ENCODE measurements at regions not wholly inside any gene's neighbourhood (a gene's known extent, or its start where the extent isn't known, plus 50 kb on each side); places are given as distances from the start of the nearest gene placed in this dataset.

DNA sequence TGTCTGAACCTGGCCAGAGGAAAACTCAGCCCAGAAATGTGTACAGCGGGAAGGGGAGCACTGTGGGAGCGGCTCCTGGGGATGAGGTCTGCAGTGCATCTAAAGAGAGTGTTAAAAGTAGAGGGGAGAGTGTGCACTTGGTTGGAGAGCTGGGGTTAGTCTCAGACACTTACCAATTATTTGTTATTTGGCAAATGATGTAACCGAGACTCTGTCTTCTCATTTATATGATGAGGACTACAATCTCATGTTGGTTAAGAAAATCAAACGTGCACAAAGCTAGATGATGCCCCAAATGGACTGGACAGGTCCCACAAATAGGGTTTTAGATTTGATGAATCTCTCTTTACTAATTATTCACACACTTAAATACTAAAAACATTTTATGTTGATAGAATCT lies 962.4 kb downstream of the GATA3 start:
- Histone ChIP-seq H3K27ac (ENCODE audit: poor library complexity, severe bottlenecking) (no peak overlapping the region), H3K4me1 (ENCODE audit: insufficient read depth, poor library complexity, severe bottlenecking) (peaks cover 11% of the 10 kb centered on the region), H3K36me3 (ENCODE audit: low read depth) (no peaks in the 10 kb centered on the region), H3K9me3 (ENCODE audit: severe bottlenecking) (no peaks in the 10 kb centered on the region), H3K4me3 (ENCODE audit: severe bottlenecking) (no peak overlapping the region), H3K27me3 (ENCODE audit: insufficient read depth, poor library complexity, severe bottlenecking) (no peaks in the 10 kb centered on the region)
- TF ChIP-seq, protein P1, sequence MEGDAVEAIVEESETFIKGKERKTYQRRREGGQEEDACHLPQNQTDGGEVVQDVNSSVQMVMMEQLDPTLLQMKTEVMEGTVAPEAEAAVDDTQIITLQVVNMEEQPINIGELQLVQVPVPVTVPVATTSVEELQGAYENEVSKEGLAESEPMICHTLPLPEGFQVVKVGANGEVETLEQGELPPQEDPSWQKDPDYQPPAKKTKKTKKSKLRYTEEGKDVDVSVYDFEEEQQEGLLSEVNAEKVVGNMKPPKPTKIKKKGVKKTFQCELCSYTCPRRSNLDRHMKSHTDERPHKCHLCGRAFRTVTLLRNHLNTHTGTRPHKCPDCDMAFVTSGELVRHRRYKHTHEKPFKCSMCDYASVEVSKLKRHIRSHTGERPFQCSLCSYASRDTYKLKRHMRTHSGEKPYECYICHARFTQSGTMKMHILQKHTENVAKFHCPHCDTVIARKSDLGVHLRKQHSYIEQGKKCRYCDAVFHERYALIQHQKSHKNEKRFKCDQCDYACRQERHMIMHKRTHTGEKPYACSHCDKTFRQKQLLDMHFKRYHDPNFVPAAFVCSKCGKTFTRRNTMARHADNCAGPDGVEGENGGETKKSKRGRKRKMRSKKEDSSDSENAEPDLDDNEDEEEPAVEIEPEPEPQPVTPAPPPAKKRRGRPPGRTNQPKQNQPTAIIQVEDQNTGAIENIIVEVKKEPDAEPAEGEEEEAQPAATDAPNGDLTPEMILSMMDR (IDR thresholded peaks at IDR 0.05; ENCODE audit: poor library complexity, severe bottlenecking) = no peak
- ATAC-seq (ENCODE audit: low read depth) (no peak), DNase-seq (ENCODE audit: low spot score) (no peak)

DNA sequence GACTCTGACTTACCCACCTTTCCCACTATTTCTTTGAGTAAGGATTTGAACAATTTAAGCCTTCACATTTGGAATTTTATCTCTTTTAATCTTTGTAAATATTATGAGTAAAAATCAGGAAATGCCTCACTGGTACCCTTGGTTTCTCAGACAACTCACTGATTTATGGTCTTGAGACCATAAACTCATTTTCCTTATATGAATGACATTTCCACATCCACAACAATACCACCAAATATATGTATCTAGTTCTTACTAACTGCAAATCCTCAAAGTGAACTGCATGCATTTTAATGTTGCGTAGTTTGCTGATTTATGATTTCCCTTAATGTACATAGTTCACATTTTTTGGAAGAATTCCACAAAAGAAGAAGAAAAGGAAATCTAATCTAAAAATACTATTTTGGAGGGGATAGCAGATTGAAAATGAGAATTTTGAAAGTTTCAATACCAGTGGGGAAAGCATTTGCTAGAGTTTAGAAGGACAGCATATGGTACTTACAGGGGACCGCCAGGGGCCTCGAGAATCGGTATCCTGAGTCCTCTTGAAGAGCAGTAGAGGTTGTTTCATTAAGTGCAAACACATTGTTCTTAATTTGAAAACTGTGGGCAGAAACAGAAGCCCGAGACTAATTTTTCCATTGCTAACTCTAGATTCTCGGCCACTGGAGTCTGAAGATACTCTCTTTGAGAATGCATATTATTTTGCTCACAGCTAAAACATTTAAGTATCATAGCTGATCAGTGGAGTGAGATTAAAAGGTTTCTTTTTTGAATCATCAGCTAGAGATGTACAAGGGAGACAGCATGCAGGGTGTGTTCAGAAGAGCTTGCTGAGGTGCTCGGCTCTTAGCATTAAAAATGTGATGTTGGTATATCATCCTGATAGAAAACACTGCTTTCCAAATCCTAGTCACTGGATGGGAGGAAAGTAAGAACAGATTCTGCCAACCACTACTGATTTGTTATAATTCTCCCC lies 964.0 kb downstream of the GATA3 start:
- ATAC-seq (ENCODE audit: low read depth) (no peak), DNase-seq (ENCODE audit: low spot score) (no peak)
- no peaks in the 10 kb centered on the region for H3K27me3 ChIP-seq (ENCODE audit: insufficient read depth, poor library complexity, severe bottlenecking)
- H3K36me3 ChIP-seq (ENCODE audit: low read depth) = no peaks in the 10 kb centered on the region
- peak overlapping the region; percentile 28 for H3K27ac ChIP-seq (ENCODE audit: poor library complexity, severe bottlenecking)
- no peaks in the 10 kb centered on the region for H3K4me1 ChIP-seq (ENCODE audit: insufficient read depth, poor library complexity, severe bottlenecking)
- no peaks in the 10 kb centered on the region for H3K9me3 ChIP-seq (ENCODE audit: severe bottlenecking)
- TF ChIP-seq, protein P1 (IDR thresholded peaks at IDR 0.05; ENCODE audit: poor library complexity, severe bottlenecking) = no peak
- H3K4me3 ChIP-seq (ENCODE audit: severe bottlenecking) = no peak overlapping the region

DNA sequence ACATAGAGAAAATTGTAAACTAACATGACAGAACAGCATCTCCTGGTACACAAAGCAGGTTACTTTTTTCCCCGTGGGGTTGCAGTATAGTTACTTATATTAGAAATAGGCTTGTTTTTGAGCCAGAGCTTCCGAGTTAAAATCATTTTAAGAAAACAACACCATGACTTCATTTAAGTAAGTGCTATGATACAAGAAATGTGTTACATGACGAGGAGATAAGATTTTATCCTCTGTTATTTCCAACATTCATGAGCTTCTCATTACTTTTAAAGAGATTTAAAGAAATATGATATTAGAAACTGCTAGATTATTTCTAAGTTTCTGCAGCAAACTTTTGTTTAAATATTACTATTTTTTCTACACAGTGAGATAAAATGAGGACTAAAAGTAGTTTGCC lies 968.7 kb downstream of the GATA3 start:
- Histone ChIP-seq H3K27ac (ENCODE audit: poor library complexity, severe bottlenecking) (no peak overlapping the region), H3K4me3 (ENCODE audit: severe bottlenecking) (no peak overlapping the region), H3K9me3 (ENCODE audit: severe bottlenecking) (no peaks in the 10 kb centered on the region), H3K27me3 (ENCODE audit: insufficient read depth, poor library complexity, severe bottlenecking) (no peaks in the 10 kb centered on the region), H3K36me3 (ENCODE audit: low read depth) (no peaks in the 10 kb centered on the region), H3K4me1 (ENCODE audit: insufficient read depth, poor library complexity, severe bottlenecking) (peaks cover 13% of the 10 kb centered on the region)
- ATAC-seq (ENCODE audit: low read depth) (no peak), DNase-seq (ENCODE audit: low spot score) (no peak)
- TF ChIP-seq, protein P1 (IDR thresholded peaks at IDR 0.05; ENCODE audit: poor library complexity, severe bottlenecking) = no peak

DNA sequence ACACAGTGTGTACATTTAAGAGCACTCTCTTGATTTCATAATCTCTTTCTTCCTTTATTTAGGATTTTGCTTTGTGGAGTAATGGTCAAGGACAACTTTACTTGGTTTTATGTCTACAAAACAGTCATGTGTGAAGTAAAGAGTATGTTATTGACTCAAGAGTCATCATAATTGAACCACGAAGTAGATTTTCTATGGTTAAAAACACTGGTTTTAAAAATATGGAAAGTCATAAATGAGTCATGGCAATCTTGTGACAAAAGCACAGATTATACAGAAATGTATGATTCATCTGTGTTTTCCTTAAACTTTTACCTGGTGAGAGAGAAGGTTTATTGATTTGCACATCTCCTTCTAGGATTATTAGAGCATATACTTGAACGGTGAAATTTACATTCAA lies 969.7 kb downstream of the GATA3 start:
- peak; percentile 52; the same call in 2 of the 3 replicates for ATAC-seq (ENCODE audit: low read depth)
- H3K4me1 ChIP-seq (ENCODE audit: insufficient read depth, poor library complexity, severe bottlenecking) = peaks cover 13% of the 10 kb centered on the region
- H3K4me3 ChIP-seq (ENCODE audit: severe bottlenecking) = no peak overlapping the region
- no peaks in the 10 kb centered on the region for H3K27me3 ChIP-seq (ENCODE audit: insufficient read depth, poor library complexity, severe bottlenecking)
- TF ChIP-seq, protein P1 (IDR thresholded peaks at IDR 0.05; ENCODE audit: poor library complexity, severe bottlenecking) = no peak
- no peaks in the 10 kb centered on the region for H3K9me3 ChIP-seq (ENCODE audit: severe bottlenecking)
- no peaks in the 10 kb centered on the region for H3K36me3 ChIP-seq (ENCODE audit: low read depth)
- H3K27ac ChIP-seq (ENCODE audit: poor library complexity, severe bottlenecking) = peak overlapping the region; percentile 40
- DNase-seq (ENCODE audit: low spot score) = no peak

DNA sequence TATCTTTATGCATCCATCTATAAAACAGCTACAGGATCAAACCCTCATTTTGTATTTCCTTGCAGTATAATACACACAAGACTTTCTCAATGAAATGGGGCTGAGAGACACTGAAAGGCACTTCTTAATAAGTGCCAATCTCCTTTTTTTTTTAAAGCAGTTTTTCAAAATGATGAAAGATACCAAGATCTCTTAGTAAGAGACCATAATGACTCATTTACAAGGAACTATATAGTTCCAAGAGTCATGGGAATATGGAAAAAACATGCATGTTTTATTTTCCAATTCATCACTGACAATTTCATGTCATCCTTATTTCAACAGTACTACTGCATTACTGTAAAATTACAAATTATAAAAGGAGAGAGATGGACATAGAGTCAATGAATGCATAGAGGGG lies 973.7 kb downstream of the GATA3 start:
- Histone ChIP-seq H3K4me1 (ENCODE audit: insufficient read depth, poor library complexity, severe bottlenecking) (peaks cover 13% of the 10 kb centered on the region), H3K9me3 (ENCODE audit: severe bottlenecking) (no peaks in the 10 kb centered on the region), H3K27me3 (ENCODE audit: insufficient read depth, poor library complexity, severe bottlenecking) (no peaks in the 10 kb centered on the region), H3K27ac (ENCODE audit: poor library complexity, severe bottlenecking) (no peak overlapping the region), H3K4me3 (ENCODE audit: severe bottlenecking) (no peak overlapping the region), H3K36me3 (ENCODE audit: low read depth) (no peaks in the 10 kb centered on the region)
- TF ChIP-seq, protein P1 (IDR thresholded peaks at IDR 0.05; ENCODE audit: poor library complexity, severe bottlenecking) = no peak
- DNase-seq (ENCODE audit: low spot score) (no peak), ATAC-seq (ENCODE audit: low read depth) (no peak)

Measured in RWPE2 (cell line).